NCI-H2171 (cell line): ENCODE measurements at regions not wholly inside any gene's neighbourhood (a gene's known extent, or its start where the extent isn't known, plus 50 kb on each side); places are given as distances from the start of the nearest gene placed in this dataset.
A peak's percentile ranks its signal among the peaks of the same experiment; 100 is the strongest.

ENCODE experiments used
- DNase-seq: peaks from one replicate; lab custom pipeline; 2025; lab: John Stamatoyannopoulos, UW

GRCh38 chr1:29457496-29458368 lies 221.4 kb downstream of the PTPRU start:
- DNase-seq: peak; percentile 42

DNA sequence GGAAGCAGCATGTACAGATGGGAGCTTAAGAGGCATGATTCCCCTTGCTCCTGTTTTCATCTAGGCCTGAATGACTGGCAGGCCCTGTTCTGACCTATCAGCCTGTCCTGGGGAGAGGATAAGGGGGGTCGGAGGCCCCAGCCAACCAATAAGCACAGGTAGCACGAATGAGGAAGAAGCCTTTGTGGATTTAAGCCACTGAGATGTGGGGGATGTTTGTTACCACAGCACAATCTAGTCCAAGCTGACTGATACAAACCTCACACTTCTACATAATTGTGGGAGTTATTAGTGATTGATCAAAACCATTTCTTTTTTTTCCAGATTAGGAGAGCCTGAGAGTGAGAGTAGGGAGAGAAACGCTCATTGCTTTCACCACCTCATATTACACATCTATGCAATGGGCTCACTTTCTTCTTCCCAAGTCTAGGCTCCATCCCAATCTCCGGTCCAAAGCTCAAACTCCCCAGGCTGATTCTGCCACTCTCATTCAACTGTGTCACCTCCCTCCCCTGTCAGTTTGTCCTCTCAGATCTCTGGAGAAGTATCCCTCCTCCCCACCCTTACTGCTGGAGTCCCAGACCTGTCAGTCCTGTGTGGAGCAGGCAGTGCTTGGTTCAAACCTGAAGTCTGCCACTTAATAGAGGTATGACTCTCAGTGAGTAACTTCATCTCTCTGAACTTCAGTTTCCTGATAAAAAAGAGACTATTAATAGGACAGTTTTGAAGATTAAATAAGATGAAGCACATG lies 220.5 kb downstream of the PTPRU start:
- DNase-seq: no peak

GRCh38 chr1:29455781-29456180 lies 219.5 kb downstream of the PTPRU start:
- DNase-seq: no peak

GRCh38 chr1:29454616-29455380 lies 218.5 kb downstream of the PTPRU start:
- DNase-seq: no peak

DNA sequence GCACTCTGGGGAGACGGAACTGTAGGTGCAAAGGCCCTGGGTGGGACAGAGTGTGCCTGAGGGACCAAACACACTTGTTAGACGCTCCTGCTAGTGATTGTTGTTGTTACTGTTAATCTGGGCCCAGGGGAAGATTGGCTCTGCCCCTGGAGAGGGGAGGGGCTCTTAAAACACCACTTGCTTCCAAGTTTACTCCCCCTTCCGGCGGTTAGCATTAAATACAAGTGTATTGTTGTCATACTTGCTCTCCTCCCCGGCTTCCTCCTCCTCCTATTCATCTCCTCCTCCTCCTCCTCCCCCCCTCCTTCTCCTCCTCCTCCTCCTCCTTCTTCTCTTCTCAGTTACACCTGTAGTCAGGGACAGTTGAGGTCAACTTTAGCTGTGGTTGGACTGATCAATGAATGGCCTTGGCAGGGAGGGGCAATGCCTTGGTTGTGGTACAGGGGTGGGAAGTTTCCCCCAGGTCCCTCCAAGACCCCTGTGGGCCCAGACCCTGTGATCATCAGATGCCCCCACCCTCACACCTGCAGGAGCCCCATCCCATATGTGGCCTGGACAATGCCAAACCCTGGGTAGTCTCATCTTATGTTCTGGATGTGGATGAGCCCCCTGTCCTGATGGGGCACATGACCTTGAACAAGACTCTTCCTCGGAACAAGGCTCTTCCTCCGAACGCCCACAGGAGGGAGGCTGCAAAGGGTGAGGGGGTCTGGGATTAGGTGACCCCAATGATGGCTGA lies 217.3 kb downstream of the PTPRU start:
- no peak for DNase-seq

DNA sequence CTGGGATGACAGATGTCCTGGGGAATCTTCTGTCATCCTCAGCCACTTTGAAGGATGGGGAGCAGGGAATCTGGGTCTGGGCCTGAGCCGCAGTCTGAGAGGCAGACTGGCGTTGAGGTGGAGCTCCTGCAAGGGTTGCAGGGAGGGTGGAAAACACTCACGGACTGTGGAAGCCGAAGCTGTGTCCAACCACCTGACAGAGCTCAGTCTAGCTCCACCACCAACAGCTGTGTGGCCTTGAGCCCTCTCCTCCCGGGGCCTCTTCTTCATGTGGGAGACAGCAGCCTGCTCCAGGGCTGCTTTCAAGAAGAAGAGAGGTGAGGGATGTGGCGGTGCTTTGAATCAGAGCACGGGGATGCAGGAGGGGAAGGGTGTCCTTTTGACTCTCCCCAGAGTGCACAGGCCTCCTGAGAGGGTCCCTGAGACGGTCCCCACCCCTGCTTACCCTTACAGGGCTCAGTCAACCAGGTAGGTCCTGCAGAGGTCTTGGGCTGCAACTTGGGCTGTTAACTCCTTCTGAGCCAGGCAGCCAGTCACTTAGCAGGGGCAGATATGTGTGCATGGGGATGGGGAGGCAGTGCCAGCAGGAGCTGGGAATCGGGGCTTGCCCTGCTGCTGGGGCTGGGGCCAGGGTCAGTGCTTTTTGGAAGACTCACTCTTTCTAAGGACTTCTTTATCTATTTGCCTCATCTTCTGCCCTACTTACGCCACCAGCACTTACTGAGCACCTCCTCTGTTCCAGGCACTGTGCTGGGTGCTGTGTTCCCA lies 216.3 kb downstream of the PTPRU start:
- no peak for DNase-seq

GRCh38 chr1:29451368-29451892 lies 215.1 kb downstream of the PTPRU start:
- DNase-seq: no peak

DNA sequence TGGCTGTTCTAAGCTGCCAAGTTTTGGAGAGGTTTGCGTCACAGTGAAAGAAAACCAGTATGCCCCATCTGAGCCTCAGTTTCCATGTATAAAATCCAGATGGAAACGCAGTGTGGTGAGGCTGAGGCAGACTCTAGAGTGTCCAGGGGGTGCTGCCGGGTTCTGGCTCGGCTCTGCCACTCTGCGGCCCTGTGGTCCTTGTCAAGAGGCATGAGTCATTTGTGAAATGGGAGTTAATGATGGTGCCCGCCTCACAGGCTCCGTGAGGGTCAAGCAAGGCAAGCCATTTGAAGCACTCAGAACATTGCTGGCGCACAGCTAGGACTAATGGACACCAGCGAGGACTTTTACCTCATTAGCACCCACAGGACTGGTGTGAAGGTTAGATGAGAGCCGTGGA lies 214.3 kb downstream of the PTPRU start:
- no peak for DNase-seq

- no peak for DNase-seq
Observed at GRCh38 chr1:29448456-29449235, 212.3 kb downstream of the PTPRU start.

GRCh38 chr1:29447368-29447767 lies 211.0 kb downstream of the PTPRU start:
- DNase-seq: no peak

DNA sequence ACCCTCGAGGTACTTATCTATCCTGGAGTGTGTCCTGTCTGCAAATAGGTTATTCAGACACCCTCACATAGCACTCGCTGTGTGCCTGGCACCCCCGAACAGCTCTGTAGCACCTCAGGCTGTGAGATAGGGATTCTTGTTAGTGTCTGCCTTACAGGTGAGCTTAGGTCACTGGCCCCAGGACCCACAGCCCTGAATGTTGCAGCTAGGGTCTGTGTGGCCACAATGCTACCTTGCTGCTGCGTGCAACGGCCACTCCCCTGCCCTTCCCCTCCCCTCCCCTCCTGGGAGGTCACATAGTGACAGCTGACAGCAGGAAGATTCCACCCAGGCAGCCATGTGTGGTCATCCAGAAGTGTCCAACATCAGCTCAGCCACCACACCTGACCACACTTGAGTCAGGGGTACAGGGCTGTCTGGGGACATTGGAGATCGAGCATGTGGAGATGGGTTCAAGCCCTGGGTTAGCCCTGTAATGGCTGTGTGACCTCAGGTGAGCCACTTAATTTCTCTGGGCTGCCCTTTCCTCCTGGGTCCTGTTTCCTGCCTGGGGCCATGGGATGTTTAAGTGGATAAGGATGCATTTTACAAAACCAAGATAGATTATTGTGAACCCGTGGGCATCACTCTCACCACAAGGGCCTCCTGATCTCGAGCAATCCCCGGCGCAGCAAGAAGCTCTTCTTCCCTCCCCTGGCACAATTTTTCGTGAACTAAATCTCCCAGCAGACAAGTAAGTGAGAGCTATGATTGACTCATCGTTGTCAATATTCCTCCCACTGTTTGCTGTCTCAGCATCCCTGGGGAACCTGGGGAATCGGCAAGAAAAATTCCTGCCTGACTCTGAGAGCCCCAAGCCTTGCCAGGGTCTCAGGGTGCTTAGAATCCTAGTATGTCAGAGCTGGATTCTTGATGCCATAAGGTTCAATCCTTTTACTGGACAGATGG lies 208.7 kb downstream of the PTPRU start:
- DNase-seq: no peak

- DNase-seq: no peak
Observed at GRCh38 chr1:29444081-29444715, 207.9 kb downstream of the PTPRU start.

- DNase-seq: no peak
Observed at GRCh38 chr1:29441916-29442668, 205.8 kb downstream of the PTPRU start.

- no peak for DNase-seq
Observed at GRCh38 chr1:29439615-29440014, 203.3 kb downstream of the PTPRU start.

DNA sequence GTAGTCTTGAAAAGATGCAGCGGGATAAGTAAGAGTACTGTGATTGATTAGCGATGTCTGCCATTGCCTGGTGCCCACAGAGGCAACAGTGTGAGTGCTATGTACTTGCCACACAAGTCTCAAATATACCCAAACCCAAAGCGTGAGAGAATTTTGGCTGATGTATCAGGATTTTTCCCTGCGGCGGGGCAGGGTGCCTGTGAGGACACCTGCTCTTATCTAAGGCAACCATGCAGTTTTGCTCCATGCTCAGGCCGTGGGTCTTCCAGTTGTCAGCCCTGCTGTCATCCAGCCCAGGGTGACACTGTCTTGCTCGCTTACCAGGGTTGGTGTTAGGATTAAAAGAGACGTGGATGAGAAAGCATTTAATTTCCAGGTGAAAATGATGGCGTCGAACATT lies 202.7 kb downstream of the PTPRU start:
- no peak for DNase-seq

DNA sequence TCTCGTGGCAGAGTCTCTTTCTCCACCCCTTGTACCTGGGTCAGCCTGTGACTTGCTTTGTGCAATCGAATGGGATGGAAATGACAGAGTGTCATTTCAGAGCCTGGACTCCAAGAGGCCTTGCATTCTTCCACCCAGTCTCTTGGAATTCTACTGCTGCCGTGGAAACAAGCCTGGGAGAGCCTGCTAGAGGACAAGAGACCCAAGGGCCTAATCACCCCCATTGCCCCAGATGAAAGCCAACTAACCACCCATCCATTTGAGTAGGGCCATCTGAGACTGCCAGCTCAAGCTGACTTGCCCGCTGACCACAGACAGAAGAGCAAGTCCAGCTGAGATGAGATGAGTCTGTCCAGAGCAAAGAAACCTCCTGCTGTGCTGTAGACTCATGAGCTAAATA lies 201.6 kb downstream of the PTPRU start:
- no peak for DNase-seq

- DNase-seq: no peak
Observed at GRCh38 chr1:29436181-29436785, 200.0 kb downstream of the PTPRU start.
